Head of caudate nucleus (tissue), 42 donors: ENCODE measurements at regions not wholly inside any gene's neighbourhood (a gene's known extent, or its start where the extent isn't known, plus 50 kb on each side); places are given as distances from the start of the nearest gene placed in this dataset.
"Not testable (repeated sequence)": the region's sequence is repeated elsewhere in the genome, so short reads cannot be mapped to it uniquely, and the experiment has no call there.

Experiments used
- DNase-seq, 42 donors: peaks; one replicate each; pipeline versions ENCODE4 v3.0.0 to v3.0.0-alpha.2; 2020 to 2021; ENCODE audit warnings: mixed read lengths in 7 of 42
- intact Hi-C: fragments of 100-400 bp; cut with DNase I; formaldehyde crosslinking; loops from one replicate; pipeline ENCODE4 v1.15.0; 2022

GRCh38 chr5:106292654-106293053, 1378.1 kb downstream of the EFNA5 start:
- intact Hi-C loops, result no loop called here
- no peak for DNase-seq

GRCh38 chr5:106290841-106291240, 1379.9 kb downstream of the EFNA5 start:
- DNase-seq, result no peak
- intact Hi-C loops, result no loop called here

GRCh38 chr5:106288979-106289378, 1381.8 kb downstream of the EFNA5 start:
- no peak for DNase-seq
- intact Hi-C loops, result no loop called here

GRCh38 chr5:106277540-106278096, 1393.1 kb downstream of the EFNA5 start:
- no peak for DNase-seq
- intact Hi-C loops, result no loop called here

GRCh38 chr5:106269252-106269843, 1401.4 kb downstream of the EFNA5 start:
- intact Hi-C loops, result no loop called here
- no peak for DNase-seq

GRCh38 chr5:106267256-106267655, 1403.5 kb downstream of the EFNA5 start:
- intact Hi-C loops, result no loop called here
- DNase-seq, result no peak

- DNase-seq, result no peak
- intact Hi-C loops, result no loop called here
Measured at GRCh38 chr5:106262395-106262794, 1408.3 kb downstream of the EFNA5 start.

- intact Hi-C loops, DNase-seq: not testable (repeated sequence)
Measured at GRCh38 chr5:106259431-106260090, 1411.2 kb downstream of the EFNA5 start.

GRCh38 chr5:106258591-106259125, 1412.1 kb downstream of the EFNA5 start:
- no peak for DNase-seq
- intact Hi-C loops, result no loop called here

- DNase-seq, result no peak
Measured at GRCh38 chr5:106254784-106255183, 1416.0 kb downstream of the EFNA5 start.

GRCh38 chr5:106246044-106246745, 1424.5 kb downstream of the EFNA5 start:
- intact Hi-C loops, DNase-seq: not testable (repeated sequence)

More at GRCh38 chr5:106254784-106255183, 1416.0 kb downstream of the EFNA5 start:
- intact Hi-C loops, result no loop called here

- intact Hi-C loops, result no loop called here
- DNase-seq, result no peak
Measured at GRCh38 chr5:106241409-106241808, 1429.3 kb downstream of the EFNA5 start.

- DNase-seq, result no peak
- intact Hi-C loops, result no loop called here
Measured at GRCh38 chr5:106205916-106206571, 1464.7 kb downstream of the EFNA5 start.

- no peak for DNase-seq
- intact Hi-C loops, result no loop called here
Measured at GRCh38 chr5:106202035-106202434, 1468.7 kb downstream of the EFNA5 start.

- no peak for DNase-seq
- intact Hi-C loops, result no loop called here
Measured at GRCh38 chr5:106200971-106201370, 1469.8 kb downstream of the EFNA5 start.

- DNase-seq, result no peak
- intact Hi-C loops, result no loop called here
Measured at GRCh38 chr5:106195679-106196474, 1474.9 kb downstream of the EFNA5 start.

GRCh38 chr5:106189121-106189809, 1481.5 kb downstream of the EFNA5 start:
- intact Hi-C loops, result no loop called here
- DNase-seq, result no peak

- intact Hi-C loops, result no loop called here
- no peak for DNase-seq
Measured at GRCh38 chr5:106185661-106186081, 1485.1 kb downstream of the EFNA5 start.
